DND-41 (cell line): ENCODE measurements at regions not wholly inside any gene's neighbourhood (a gene's known extent, or its start where the extent isn't known, plus 50 kb on each side); places are given as distances from the start of the nearest gene placed in this dataset.
"Not testable (repeated sequence)": the region's sequence is repeated elsewhere in the genome, so short reads cannot be mapped to it uniquely, and the experiment has no call there.

Experiments
- ATAC-seq: fragments of 200-7000 bp; cut with Tn5 transposase; 3 replicates; pipeline ENCODE4 v1.9.1; 2021; ENCODE audit warnings: low read depth; ENCODE audit not compliant: insufficient read depth
- DNase-seq: peaks from one replicate; pipeline ENCODE4 v3.0.0-alpha.2; 2020
- H2AFZ ChIP-seq: 2 replicates; pipeline ENCODE4 v1.6.0; 2012; ENCODE audit warnings: low read depth, low read length
- H3K27ac ChIP-seq: 2 replicates; pipeline ENCODE4 v1.5.1; 2012; ENCODE audit warnings: low read length, inconsistent platforms
- H3K27me3 ChIP-seq: fragments of 200-600 bp; sonication (generic); 2 replicates; pipeline ENCODE4 v1.6.0; 2012; ENCODE audit warnings: low read length, mild to moderate bottlenecking, inconsistent platforms; ENCODE audit not compliant: insufficient read depth, poor library complexity
- H3K36me3 ChIP-seq: 2 replicates; pipeline ENCODE4 v1.5.1; 2012; ENCODE audit warnings: low read length, inconsistent platforms; ENCODE audit not compliant: insufficient read depth
- H3K4me1 ChIP-seq: 2 replicates; pipeline ENCODE4 v1.5.1; 2012; ENCODE audit warnings: mild to moderate bottlenecking, low read length; ENCODE audit not compliant: insufficient read depth
- H3K4me2 ChIP-seq: 2 replicates; pipeline ENCODE4 v1.6.0; 2012; ENCODE audit warnings: mild to moderate bottlenecking, moderate library complexity, low read length, inconsistent platforms; ENCODE audit not compliant: insufficient read depth
- H3K4me3 ChIP-seq, 2 experiments: fragments of 200-600 bp in 1 of 2; shearing (Covaris generic) in 1 of 2; 2 replicates each; pipeline ENCODE4 v1.5.1; 2012 to 2016; ENCODE audit warnings: inconsistent platforms in 2 of 2, low read length in 2 of 2, mild to moderate bottlenecking in 2 of 2, low read depth in 1 of 2, moderate library complexity in 1 of 2
- H3K79me2 ChIP-seq: 2 replicates; pipeline ENCODE4 v1.6.0; 2012; ENCODE audit warnings: low read length, inconsistent platforms; ENCODE audit not compliant: insufficient read depth
- H3K9ac ChIP-seq: 2 replicates; pipeline ENCODE4 v1.6.0; 2012; ENCODE audit warnings: low read depth, mild to moderate bottlenecking, inconsistent platforms, low read length, moderate library complexity
- H3K9me3 ChIP-seq: 2 replicates; pipeline ENCODE4 v1.5.1; 2012; ENCODE audit warnings: low read length, moderate library complexity, mild to moderate bottlenecking, inconsistent platforms; ENCODE audit not compliant: insufficient read depth, severe bottlenecking
- H4K20me1 ChIP-seq: 2 replicates; pipeline ENCODE4 v1.6.0; 2012; ENCODE audit warnings: low read length; ENCODE audit not compliant: insufficient read depth
- CTCF ChIP-seq: IDR thresholded peaks from 2 replicates; pipeline ENCODE4 v1.5.1; 2012; ENCODE audit warnings: borderline replicate concordance, low read length, moderate library complexity, mild to moderate bottlenecking; ENCODE audit not compliant: poor library complexity, severe bottlenecking; ENCODE audit errors: extremely low read depth
- EZH2 ChIP-seq: IDR thresholded peaks from 3 replicates; pipeline ENCODE4 v1.6.1; 2012; ENCODE audit warnings: borderline replicate concordance, low read depth, mild to moderate bottlenecking, moderate library complexity, low read length, inconsistent platforms; ENCODE audit not compliant: severe bottlenecking

- Histone ChIP-seq H3K27me3 (no peaks in the 10 kb centered on the region), H3K4me3 (no peak overlapping the region), H3K9ac (no peak overlapping the region), H3K4me2 (no peak overlapping the region), H3K79me2 (no peaks in the 10 kb centered on the region), H3K36me3 (no peaks in the 10 kb centered on the region), H4K20me1 (no peaks in the 10 kb centered on the region), H2AFZ (no peak overlapping the region), H3K4me1 (no peaks in the 10 kb centered on the region), H3K27ac (no peak overlapping the region), H3K9me3 (no peaks in the 10 kb centered on the region)
- TF ChIP-seq EZH2 = no peak
- no peak for DNase-seq
- ATAC-seq = no peak
Observed at GRCh38 chr4:23962462-23962861, 72.6 kb upstream of the PPARGC1A start.

- not testable (repeated sequence) for H3K9ac ChIP-seq, H3K27me3 ChIP-seq, ATAC-seq, H3K79me2 ChIP-seq, H3K4me2 ChIP-seq, H3K4me1 ChIP-seq, H2AFZ ChIP-seq, H3K9me3 ChIP-seq, H3K27ac ChIP-seq, DNase-seq, H3K36me3 ChIP-seq, H4K20me1 ChIP-seq, H3K4me3 ChIP-seq
Observed at GRCh38 chr4:23961395-23961794, 71.5 kb upstream of the PPARGC1A start.

GRCh38 chr4:23959396-23960148, 69.7 kb upstream of the PPARGC1A start:
- H3K36me3 ChIP-seq = no peaks in the 10 kb centered on the region
- DNase-seq = no peak
- no peak overlapping the region for H3K27ac ChIP-seq
- H3K9ac ChIP-seq = no peak overlapping the region
- no peaks in the 10 kb centered on the region for H3K9me3 ChIP-seq
- no peak overlapping the region for H3K4me3 ChIP-seq
- H3K79me2 ChIP-seq = no peaks in the 10 kb centered on the region
- H2AFZ ChIP-seq = no peak overlapping the region
- no peak for ATAC-seq
- H3K4me2 ChIP-seq = no peak overlapping the region
- TF ChIP-seq EZH2 = no peak
- TF ChIP-seq CTCF = no peak
- no peaks in the 10 kb centered on the region for H3K4me1 ChIP-seq
- no peaks in the 10 kb centered on the region for H4K20me1 ChIP-seq
- H3K27me3 ChIP-seq = no peaks in the 10 kb centered on the region

GRCh38 chr4:23958749-23959148, 68.9 kb upstream of the PPARGC1A start:
- H3K4me1 ChIP-seq = no peaks in the 10 kb centered on the region
- no peak for TF ChIP-seq CTCF
- no peak for TF ChIP-seq EZH2

More at GRCh38 chr4:23958749-23959148, 68.9 kb upstream of the PPARGC1A start:
- Histone ChIP-seq H3K4me2 (no peak overlapping the region), H3K27me3 (no peaks in the 10 kb centered on the region), H2AFZ (no peak overlapping the region), H3K4me3 (no peak overlapping the region), H3K79me2 (no peaks in the 10 kb centered on the region), H3K36me3 (no peaks in the 10 kb centered on the region), H3K9ac (no peak overlapping the region), H4K20me1 (no peaks in the 10 kb centered on the region), H3K9me3 (no peaks in the 10 kb centered on the region), H3K27ac (no peak overlapping the region)
- ATAC-seq = no peak
- DNase-seq = no peak
